Fibroblast of mammary gland (primary cell): ENCODE measurements at regions not wholly inside any gene's neighbourhood (a gene's known extent, or its start where the extent isn't known, plus 50 kb on each side); places are given as distances from the start of the nearest gene placed in this dataset.

Source experiments
- DNase-seq: peaks from one replicate; pipeline ENCODE4 v3.0.0-alpha.2; 2010; ENCODE audit warnings: low read depth
- H3K4me3 ChIP-seq: 2 replicates; pipeline ENCODE4 v1.5.1; 2011; ENCODE audit warnings: low read depth, mild to moderate bottlenecking, low read length, moderate library complexity; ENCODE audit not compliant: control insufficient read depth
- CTCF ChIP-seq: conservative IDR thresholded peaks from 2 replicates; pipeline ENCODE4 v1.5.1; 2011; ENCODE audit warnings: low read depth, low read length, inconsistent platforms; ENCODE audit not compliant: control insufficient read depth, insufficient read depth

GRCh38 chr1:106225403-106225802 lies 831.1 kb upstream of the PRMT6 start:
- no peak for DNase-seq
- no peak for TF ChIP-seq CTCF
- no peak overlapping the region for H3K4me3 ChIP-seq

- TF ChIP-seq CTCF: no peak
- no peak overlapping the region for H3K4me3 ChIP-seq
- no peak for DNase-seq
These were observed 829.9 kb upstream of the PRMT6 start for GRCh38 chr1:106226550-106226949.

GRCh38 chr1:106232128-106232527 lies 824.3 kb upstream of the PRMT6 start:
- no peak overlapping the region for H3K4me3 ChIP-seq
- TF ChIP-seq CTCF: no peak
- DNase-seq: no peak

GRCh38 chr1:106233511-106233910 lies 823.0 kb upstream of the PRMT6 start:
- TF ChIP-seq CTCF: no peak
- no peak for DNase-seq
- H3K4me3 ChIP-seq: no peak overlapping the region

GRCh38 chr1:106249365-106249764 lies 807.1 kb upstream of the PRMT6 start:
- no peak for TF ChIP-seq CTCF
- H3K4me3 ChIP-seq: no peak overlapping the region
- no peak for DNase-seq

GRCh38 chr1:106249810-106250209 lies 806.7 kb upstream of the PRMT6 start:
- TF ChIP-seq CTCF: no peak
- DNase-seq: no peak

GRCh38 chr1:106254748-106255147 lies 801.7 kb upstream of the PRMT6 start:
- no peak overlapping the region for H3K4me3 ChIP-seq
- no peak for TF ChIP-seq CTCF
- no peak for DNase-seq

More at GRCh38 chr1:106249810-106250209, 806.7 kb upstream of the PRMT6 start:
- no peak overlapping the region for H3K4me3 ChIP-seq
